ENCODE measurements at regions not wholly inside any gene's neighbourhood (a gene's known extent, or its start where the extent isn't known, plus 50 kb on each side); places are given as distances from the start of the nearest gene placed in this dataset.
"Not testable (repeated sequence)": the region's sequence is repeated elsewhere in the genome, so short reads cannot be mapped to it uniquely, and the experiment has no call there.

GRCh38 chr1:224054611-224055010 is 59.3 kb upstream of the FBXO28 start:
- POLR2A ChIA-PET = no interaction called here
- TF ChIP-seq CTCF (IDR thresholded peaks at IDR 0.05; ENCODE audit: unreplicated experiment) = no peak
- CTCF ChIA-PET = no interaction called here
- H3K4me1 Mint-ChIP-seq (ENCODE audit: insufficient read depth, unreplicated experiment) = peaks cover 20% of the 10 kb centered on the region
- H3K4me3 Mint-ChIP-seq (ENCODE audit: unreplicated experiment) = no peak overlapping the region
- H3K27me3 Mint-ChIP-seq (ENCODE audit: insufficient read depth, unreplicated experiment) = no peaks in the 10 kb centered on the region
- no peak for DNase-seq (ENCODE audit: unreplicated experiment)
- intact Hi-C loops (cut with micrococcal nuclease) = no loop called here
- no TSS peak for BruUV-seq (replicated peaks)
- no peak overlapping the region for H3K27ac Mint-ChIP-seq (ENCODE audit: low read depth, unreplicated experiment)
- no peaks in the 10 kb centered on the region for H3K9me3 Mint-ChIP-seq (ENCODE audit: unreplicated experiment)
- no peaks in the 10 kb centered on the region for H3K36me3 Mint-ChIP-seq (ENCODE audit: insufficient read depth, unreplicated experiment)

DNA sequence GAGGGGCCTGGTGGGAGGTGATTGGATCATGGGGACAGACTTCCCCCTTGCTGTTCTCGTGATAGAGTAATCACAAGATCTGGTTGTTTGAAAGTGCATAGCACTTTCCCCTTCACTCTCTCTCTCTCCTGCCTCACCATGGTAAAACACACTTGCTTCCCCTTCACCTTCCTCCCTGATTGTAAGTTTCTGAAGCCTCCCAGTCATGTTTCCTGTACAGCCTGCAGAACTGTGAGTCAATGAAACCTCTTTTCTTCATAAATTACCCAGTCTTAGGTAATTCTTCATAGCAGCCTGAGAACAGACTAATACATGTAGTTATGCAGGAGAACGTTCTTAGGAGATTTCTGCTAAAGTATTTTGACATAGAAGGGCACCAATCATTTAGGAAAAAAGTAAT is 59.9 kb upstream of the FBXO28 start:
- Mint-ChIP-seq H3K27ac (ENCODE audit: low read depth, unreplicated experiment) (no peak overlapping the region), H3K36me3 (ENCODE audit: insufficient read depth, unreplicated experiment) (no peaks in the 10 kb centered on the region), H3K4me3 (ENCODE audit: unreplicated experiment) (no peak overlapping the region), H3K4me1 (ENCODE audit: insufficient read depth, unreplicated experiment) (peaks cover 20% of the 10 kb centered on the region), H3K27me3 (ENCODE audit: insufficient read depth, unreplicated experiment) (no peaks in the 10 kb centered on the region), H3K9me3 (ENCODE audit: unreplicated experiment) (no peaks in the 10 kb centered on the region)
- ChIA-PET POLR2A (no interaction called here), CTCF (no interaction called here)
- intact Hi-C loops (cut with micrococcal nuclease) = no loop called here
- no peak for TF ChIP-seq CTCF (IDR thresholded peaks at IDR 0.05; ENCODE audit: unreplicated experiment)
- DNase-seq (ENCODE audit: unreplicated experiment) = no peak
- no TSS peak for BruUV-seq (replicated peaks)

- ChIA-PET CTCF (interaction anchor here (1.0 to 4.2 kb wide), 2 partner anchors 8 to 354 kb away, joined by 4 to 33 read pairs; no protein-coding TSS in a partner anchor), POLR2A (no interaction called here)
- intact Hi-C loops (cut with micrococcal nuclease) = no loop called here
- H3K4me1 Mint-ChIP-seq (ENCODE audit: insufficient read depth, unreplicated experiment) = peaks cover 17% of the 10 kb centered on the region
- no peaks in the 10 kb centered on the region for H3K27me3 Mint-ChIP-seq (ENCODE audit: insufficient read depth, unreplicated experiment)
- no peaks in the 10 kb centered on the region for H3K9me3 Mint-ChIP-seq (ENCODE audit: unreplicated experiment)
- TF ChIP-seq CTCF (IDR thresholded peaks at IDR 0.05; ENCODE audit: unreplicated experiment) = no peak
- no peak overlapping the region for H3K27ac Mint-ChIP-seq (ENCODE audit: low read depth, unreplicated experiment)
- no peaks in the 10 kb centered on the region for H3K36me3 Mint-ChIP-seq (ENCODE audit: insufficient read depth, unreplicated experiment)
- DNase-seq (ENCODE audit: unreplicated experiment) = no peak
- no TSS peak for BruUV-seq (replicated peaks)
- no peak overlapping the region for H3K4me3 Mint-ChIP-seq (ENCODE audit: unreplicated experiment)
Observed at GRCh38 chr1:224053456-224053855, 60.5 kb upstream of the FBXO28 start.

- Mint-ChIP-seq H3K4me1 (ENCODE audit: insufficient read depth, unreplicated experiment) (peaks cover 10% of the 10 kb centered on the region), H3K9me3 (ENCODE audit: unreplicated experiment) (no peaks in the 10 kb centered on the region), H3K27me3 (ENCODE audit: insufficient read depth, unreplicated experiment) (no peaks in the 10 kb centered on the region), H3K36me3 (ENCODE audit: insufficient read depth, unreplicated experiment) (no peaks in the 10 kb centered on the region), H3K27ac (ENCODE audit: low read depth, unreplicated experiment) (no peak overlapping the region), H3K4me3 (ENCODE audit: unreplicated experiment) (no peak overlapping the region)
- intact Hi-C loops (cut with micrococcal nuclease) = no loop called here
- no TSS peak for BruUV-seq (replicated peaks)
- ChIA-PET POLR2A (interaction anchor here (0.6 kb wide), 1 partner anchor 711 kb away, joined by 3 read pairs; no protein-coding TSS in a partner anchor), CTCF (interaction anchor here (1.0 to 5.3 kb wide), 7 partner anchors 8 to 354 kb away, joined by 3 to 64 read pairs (median 27); no protein-coding TSS in a partner anchor)
- DNase-seq (ENCODE audit: unreplicated experiment) = peak; percentile 39
- TF ChIP-seq CTCF (IDR thresholded peaks at IDR 0.05; ENCODE audit: unreplicated experiment) = no peak
Observed at GRCh38 chr1:224052772-224053171, 61.1 kb upstream of the FBXO28 start.

- not testable (repeated sequence) for H3K9me3 Mint-ChIP-seq (ENCODE audit: unreplicated experiment); H3K27me3 Mint-ChIP-seq (ENCODE audit: insufficient read depth, unreplicated experiment); DNase-seq (ENCODE audit: unreplicated experiment); BruUV-seq (replicated peaks); H3K27ac Mint-ChIP-seq (ENCODE audit: low read depth, unreplicated experiment); H3K4me3 Mint-ChIP-seq (ENCODE audit: unreplicated experiment); H3K4me1 Mint-ChIP-seq (ENCODE audit: insufficient read depth, unreplicated experiment); H3K36me3 Mint-ChIP-seq (ENCODE audit: insufficient read depth, unreplicated experiment)
- ChIA-PET POLR2A (interaction anchor here (0.9 to 3.5 kb wide), 6 partner anchors 11 to 353 kb away, joined by 3 to 25 read pairs (median 4); no protein-coding TSS in a partner anchor), CTCF (interaction anchor here (0.6 to 5.3 kb wide), 26 partner anchors 9 to 1254 kb away, joined by 3 to 64 read pairs (median 5); no protein-coding TSS in a partner anchor)
- intact Hi-C loops (cut with micrococcal nuclease) = loop anchor here (1.0 to 2.0 kb wide), 2 partner anchors 240 to 353 kb away; no protein-coding TSS in a partner anchor
Observed at GRCh38 chr1:224051782-224052181, 62.1 kb upstream of the FBXO28 start.

Data from MCF 10A (cell line).